GM19025 (cell line): ENCODE measurements at regions not wholly inside any gene's neighbourhood (a gene's known extent, or its start where the extent isn't known, plus 50 kb on each side); places are given as distances from the start of the nearest gene placed in this dataset.
"Not testable (repeated sequence)": the region's sequence is repeated elsewhere in the genome, so short reads cannot be mapped to it uniquely, and the experiment has no call there.

ENCODE experiments used
- ATAC-seq: cut with Tn5 transposase; IDR thresholded peaks from one replicate; pipeline ENCODE4 v1.9.1; 2021; ENCODE audit warnings: mild to moderate bottlenecking, low read depth, moderate library complexity; ENCODE audit not compliant: unreplicated experiment

DNA sequence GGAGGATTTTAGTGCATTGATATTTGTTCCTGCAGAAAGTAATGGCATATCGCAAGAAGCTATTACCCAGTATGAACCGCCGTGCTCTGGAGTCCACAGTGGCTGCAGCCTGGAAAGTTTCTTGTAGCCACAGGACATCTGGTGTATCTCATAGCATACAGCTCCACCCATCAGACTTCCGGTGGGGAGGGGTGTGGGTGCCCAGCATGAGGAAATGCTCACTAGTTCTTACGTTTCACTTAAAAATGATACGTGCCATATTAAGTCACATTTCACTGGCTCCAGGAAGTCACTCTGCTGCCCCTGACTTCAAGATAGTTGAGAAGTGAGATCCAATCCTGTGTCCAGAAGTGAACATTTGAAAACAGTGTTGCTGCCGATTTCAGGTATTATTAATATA lies 990.4 kb downstream of the GBE1 start:
- ATAC-seq = no peak

DNA sequence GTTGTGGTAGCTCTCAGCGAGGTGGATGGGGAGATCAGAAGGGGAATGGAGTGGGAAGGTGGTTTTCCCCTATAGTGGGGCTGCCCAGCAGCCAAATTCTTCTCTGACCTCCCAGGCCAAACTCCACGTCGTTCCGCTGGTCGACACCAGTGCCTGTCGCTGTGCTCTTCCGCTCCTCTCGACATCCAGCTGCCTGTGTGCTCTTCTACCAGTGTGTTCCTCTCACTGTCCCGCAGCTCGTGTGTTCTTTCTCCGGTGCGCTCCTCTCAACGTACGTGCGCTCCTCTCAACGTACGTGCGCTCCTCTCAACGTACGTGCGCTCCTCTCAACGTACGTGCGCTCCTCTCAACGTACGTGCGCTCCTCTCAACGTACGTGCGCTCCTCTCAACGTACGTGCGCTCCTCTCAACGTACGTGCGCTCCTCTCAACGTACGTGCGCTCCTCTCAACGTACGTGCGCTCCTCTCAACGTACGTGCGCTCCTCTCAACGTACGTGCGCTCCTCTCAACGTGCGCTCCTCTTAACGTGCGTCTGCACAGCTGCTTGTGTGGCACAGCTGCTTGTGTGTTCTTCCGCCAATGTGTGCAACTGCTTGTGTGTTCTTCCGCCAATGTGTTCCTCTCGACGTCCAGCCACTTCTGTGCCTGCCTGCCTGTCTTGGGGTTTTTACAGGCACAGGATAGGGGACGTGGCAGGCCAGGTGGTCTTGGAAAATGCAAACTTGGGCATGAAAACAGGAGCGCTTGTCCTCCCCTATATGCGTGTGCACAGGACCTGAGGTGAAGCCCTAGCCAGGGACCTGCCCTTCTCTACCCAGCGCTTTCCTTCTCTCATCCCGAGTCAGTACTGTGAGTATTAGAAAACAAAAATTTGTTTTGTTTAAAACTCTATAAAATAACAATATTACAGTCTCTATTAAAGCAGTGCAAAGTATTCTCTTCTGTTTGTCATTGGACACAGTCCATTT lies 991.1 kb downstream of the GBE1 start:
- no peak for ATAC-seq

DNA sequence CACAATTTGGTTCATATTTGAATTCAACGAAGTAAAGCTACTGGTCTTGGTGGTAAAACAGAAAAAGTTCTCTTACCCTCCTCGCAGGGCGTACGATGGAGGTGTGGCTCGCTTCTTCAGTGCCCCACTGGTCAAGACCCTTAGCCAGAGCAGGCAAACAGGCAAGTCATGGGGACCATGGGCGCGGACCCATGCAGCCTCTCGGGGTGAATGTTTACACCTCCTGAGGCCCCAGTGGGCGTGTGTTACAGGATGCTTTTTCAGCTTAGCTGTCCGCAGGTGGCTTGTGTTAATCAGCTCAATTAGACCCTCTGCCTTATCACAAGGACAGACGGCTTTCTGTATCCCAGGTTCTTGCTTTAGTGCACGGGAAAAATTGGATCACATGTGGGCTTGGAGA lies 991.8 kb downstream of the GBE1 start:
- ATAC-seq = no peak

DNA sequence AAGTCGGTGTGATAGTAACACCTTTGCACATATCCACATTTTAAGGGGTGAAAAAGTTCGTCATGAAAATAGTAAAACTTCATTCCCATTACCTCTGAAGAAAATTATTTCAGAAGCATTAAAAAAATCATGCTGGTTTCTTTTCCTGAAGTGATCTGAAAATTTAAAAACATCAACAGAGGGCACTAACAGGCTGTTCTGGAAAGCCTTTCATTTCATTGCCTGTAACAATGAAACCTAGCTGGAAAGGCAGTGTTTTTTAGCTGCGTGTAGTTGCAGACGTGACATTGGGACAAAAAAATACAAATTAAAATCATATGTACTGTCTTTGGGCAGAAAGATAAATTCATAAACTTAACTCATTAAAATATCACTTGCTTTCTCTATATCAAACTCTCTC lies 993.8 kb downstream of the GBE1 start:
- ATAC-seq = no peak

DNA sequence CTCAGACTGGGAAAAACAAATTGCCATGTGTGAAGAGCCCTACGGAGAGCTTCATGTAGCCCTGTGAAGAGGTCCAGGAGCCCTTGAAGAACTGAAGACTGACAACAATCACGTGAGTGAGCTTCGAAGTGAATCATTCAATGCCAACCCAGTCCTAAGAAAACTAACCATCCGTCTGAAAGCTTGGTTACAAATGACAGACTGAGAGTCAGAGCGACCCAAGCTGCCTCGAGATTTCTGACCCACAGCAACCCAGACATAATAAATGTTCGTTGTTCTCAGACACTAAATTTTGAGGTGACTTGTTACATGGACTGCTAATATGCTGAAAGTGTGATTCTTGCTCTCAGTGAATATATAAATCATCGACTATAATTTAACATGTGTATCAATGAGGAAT lies 987.2 kb upstream of the ROBO1 start:
- ATAC-seq = no peak

DNA sequence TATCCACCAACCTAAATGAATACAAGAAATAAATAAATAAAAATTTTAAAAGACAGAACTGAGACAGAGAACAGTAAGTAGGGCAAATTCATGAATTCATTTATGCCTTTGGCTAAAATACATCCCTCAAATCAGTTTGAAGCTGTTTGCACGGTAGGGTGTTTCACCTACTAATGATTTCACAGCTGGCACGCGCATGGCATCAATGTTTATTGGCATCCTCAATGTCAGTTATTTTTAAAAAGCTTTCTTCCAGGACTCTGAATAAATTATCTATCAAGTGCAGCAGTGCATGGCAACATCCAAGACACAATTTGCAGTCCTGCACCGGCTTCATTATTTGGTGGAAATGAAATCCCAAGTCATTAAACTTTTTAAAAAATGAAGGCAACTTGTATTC lies 985.2 kb upstream of the ROBO1 start:
- ATAC-seq = no peak

DNA sequence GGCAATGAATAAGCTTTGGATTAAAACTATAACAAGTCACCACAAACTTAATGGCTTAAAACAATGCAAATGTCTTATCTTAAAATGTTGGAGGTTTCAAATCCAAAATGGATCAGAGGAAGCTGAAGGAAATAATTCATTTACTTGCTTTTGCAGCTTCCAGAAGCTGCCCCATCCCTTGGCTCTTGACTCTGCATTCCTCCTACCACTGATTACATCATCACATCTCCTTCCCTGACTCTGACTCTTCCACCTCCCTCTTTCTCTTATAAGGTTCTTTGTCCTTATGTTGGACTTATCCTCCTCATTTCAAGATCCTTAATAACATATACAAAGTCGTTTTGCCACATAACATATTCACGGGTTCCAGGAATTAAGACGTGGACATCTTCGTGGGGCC lies 982.8 kb upstream of the ROBO1 start:
- no peak for ATAC-seq

DNA sequence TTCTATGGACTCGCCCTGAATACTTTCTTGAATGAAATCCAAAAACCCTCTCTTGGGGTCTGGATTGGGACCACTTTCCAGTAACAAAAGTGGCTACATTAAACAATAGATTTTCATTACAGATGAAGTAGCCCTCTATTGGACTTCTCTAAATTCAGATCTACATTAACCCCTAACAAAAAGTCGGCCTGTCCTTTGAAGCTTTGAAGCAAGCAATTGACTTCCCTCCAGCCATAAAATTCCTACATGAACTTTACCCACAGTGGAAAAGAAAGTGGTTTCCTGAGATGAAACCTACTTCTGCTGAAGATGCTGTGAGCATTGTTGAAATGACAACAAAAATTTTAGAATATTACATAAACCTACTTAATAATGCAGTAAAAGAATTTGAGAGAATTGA lies 967.1 kb upstream of the ROBO1 start:
- ATAC-seq = no peak

DNA sequence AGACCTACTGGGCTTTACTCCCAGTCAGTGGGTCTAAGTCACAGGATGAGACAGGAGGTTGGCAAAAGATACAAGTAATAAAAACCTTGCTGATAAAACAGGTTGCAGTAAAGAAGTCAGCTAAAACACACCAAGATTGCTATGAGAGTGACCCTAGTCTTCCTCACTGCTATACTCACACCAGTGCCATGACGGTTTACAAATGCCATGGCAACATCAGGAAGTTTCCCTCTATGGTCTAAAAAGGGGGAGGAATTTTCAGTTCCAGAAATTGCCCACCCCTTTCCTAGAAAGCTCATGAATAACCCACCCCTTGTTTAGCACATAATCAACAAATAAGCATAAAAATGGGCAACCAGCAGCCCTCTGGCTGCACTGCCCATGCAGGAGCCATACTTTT lies 966.7 kb upstream of the ROBO1 start:
- no peak for ATAC-seq

DNA sequence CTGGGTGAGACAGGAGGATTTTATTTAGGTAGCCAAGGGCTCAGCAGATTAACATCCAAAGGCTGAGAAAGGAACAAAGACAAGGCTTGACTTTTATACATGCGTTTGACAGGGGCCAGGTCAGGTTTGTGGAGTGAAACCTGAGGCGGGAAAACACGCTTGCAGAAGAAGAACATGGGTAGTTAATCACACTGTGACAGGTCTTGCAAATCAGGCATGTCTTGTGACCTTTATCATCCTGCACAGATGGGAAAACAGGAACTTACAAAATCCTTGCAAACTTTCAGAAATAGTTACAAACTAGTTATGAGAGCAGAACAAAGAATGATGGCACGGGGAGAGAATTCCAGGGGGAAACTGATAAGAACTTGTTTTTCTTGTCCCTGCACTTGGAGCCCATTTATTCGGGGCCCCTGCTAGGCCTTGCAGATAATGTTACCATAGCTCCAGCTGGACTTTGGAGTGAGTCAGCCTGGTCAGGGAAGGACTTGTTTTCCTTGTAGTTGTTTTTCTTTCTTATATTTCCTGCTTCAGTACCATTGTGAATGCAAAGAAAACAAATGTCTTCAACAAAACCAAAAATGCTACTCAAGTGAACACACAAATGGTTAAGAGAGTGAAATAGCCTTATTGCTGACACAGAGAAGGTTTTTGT lies 965.9 kb upstream of the ROBO1 start:
- ATAC-seq = no peak

DNA sequence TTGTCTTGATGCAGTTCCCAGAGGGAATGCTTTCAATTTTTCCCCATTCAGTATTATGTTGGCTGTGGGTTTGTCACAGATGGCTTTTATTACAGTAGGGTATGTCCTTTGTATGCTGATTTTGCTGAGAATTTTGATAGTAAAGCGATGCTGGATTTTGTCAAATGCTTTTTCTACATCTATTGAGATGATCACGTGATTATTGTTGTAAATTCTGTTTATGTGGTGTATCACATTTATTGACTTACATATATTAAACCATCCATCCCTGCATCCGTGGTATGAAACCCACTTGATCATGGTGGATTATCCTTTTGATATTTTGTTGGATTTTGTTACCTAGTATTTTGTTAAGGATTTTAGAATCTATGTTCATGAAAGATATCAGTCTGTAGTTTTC lies 959.8 kb upstream of the ROBO1 start:
- ATAC-seq = not testable (repeated sequence)

DNA sequence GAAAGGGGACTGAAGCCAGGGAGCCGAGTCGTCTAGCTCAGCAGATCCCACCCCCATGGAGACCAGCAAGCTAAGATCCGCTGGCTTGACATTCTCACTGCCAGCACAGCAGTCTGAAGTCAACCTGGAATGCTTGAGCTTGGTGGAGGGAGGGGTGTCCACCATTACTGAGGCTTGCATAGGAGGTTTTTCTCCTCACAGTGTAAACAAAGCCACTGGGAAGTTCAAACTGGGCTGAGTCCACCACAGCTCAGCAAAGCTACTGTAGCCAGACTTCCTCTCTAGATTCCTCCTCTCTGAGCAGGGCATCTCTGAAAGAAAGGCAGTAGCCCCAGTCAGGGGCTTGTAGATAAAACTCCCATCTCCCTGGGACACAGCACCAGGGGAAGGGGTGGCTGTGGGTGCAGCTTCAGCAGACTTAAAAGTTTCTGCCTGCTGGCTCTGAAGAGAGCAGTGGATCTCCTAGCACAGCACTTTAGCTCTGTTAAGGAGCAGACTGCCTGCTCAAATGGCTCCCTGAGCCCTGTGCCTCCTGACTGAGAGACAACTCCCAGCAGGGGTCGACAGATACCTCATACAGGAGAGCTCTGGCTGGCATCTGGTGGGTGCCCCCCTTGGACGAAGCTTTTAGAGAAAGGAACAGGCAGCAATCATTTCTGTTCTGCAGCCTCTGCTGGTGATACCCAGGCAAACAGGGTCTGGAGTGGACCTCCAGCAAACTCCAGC lies 942.0 kb upstream of the ROBO1 start:
- not testable (repeated sequence) for ATAC-seq

DNA sequence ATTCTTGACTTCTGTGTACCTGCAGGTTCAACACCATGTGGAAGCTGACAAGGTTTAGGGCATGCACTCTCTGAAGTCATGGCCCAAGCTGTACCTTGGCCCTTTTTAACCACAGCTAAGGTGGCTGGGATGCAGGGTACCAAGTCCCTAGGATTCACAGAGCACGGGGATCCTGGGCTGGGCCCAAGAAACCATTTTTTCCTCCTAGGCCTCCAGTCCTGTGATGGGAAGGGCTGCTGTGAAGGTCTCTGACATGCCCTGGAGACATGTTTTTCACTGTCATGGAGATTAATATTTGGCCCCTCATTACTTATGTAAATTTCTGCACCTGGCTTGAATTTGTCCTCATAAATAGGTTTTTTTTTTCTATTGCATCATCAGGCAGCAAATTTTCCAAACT lies 937.5 kb upstream of the ROBO1 start:
- no peak for ATAC-seq

DNA sequence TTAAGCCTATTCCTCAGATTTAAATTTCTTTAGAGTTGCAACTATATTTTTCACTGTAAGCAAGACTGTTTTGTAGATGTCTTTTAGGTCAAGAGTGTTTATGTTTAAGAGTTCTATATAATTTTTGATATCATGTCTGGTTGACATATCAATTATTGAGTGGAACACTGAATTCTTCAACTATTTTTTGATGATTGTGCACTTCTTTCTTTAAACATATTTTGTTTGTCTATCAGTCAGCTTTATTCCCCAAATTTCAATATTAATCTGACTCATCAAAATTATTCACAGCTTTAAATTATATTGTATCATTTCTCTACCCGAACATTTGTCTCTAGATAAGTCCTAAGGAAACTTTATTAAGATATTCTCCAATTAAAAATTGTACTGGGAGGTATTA lies 933.6 kb upstream of the ROBO1 start:
- ATAC-seq = no peak

DNA sequence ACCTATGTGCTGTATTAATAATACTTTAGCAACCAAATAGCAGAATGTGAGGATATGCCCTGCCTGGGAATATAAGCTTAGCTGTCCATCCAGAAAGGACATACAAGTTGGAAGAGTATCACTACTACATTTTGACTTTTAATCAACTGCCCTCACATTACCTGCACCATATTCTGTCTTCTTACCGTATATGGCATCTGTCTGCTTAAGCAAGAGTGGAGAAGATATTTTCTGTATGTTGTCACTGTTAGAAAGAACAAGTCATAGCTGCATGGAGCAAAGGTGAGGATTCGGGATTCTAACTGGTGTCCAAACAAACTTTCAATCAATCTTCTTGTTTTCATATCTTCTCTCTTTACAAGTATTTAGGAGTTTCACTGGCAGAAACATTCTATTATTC lies 929.5 kb upstream of the ROBO1 start:
- no peak for ATAC-seq

DNA sequence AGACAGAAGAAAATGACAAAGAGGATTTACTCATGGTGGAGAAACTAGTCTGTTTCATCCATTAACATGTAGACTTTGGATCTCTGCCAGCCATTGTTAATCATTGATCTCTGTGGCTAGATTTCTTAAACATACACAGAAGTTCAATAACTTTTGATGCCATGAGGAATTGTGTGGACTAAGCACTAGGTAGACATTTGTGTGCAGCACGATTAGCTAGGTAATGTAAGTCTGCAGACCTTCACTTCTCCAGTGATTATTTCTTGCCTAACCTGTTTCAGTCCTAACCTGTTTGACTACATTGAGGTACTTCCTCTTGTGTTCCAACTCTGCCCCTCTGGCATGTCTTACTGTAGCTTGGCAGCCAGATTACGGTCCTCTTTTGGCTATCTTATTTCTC lies 928.5 kb upstream of the ROBO1 start:
- ATAC-seq = no peak

DNA sequence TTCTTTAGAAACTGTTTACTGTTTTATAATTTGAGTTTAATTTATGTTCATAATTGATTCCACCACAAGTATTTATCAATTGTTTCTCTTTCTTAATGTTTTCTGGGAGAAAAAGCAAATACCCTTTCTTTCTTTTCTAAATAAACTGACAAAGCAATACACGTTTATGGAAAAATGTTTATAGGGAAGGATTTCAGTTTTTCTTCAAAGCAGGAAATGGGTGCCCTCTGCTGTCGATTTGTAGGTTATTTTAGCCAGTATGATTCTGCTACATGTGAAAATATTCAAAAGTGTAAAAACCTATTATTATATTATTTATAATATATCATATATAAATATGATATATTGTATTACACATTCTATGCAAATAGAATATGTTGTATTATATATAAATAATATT lies 921.0 kb upstream of the ROBO1 start:
- ATAC-seq = no peak

DNA sequence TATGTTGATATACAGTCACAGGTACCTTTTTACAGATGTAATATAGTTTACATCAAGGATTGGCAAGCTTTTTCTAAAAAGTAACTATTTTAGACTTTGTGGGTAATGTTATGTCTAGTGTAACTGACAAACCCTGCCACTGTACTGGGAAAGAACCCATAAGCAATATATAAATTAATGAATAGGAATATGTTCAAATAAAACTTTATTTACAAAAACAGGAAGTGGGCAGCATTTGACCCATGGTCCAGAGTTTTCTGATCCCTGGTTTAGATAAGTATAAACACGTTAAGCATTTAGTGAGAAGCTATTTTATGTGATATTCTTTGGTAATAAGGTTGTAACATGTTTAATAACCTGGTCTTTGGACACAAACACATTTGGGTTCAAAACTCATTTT lies 915.2 kb upstream of the ROBO1 start:
- ATAC-seq = no peak

DNA sequence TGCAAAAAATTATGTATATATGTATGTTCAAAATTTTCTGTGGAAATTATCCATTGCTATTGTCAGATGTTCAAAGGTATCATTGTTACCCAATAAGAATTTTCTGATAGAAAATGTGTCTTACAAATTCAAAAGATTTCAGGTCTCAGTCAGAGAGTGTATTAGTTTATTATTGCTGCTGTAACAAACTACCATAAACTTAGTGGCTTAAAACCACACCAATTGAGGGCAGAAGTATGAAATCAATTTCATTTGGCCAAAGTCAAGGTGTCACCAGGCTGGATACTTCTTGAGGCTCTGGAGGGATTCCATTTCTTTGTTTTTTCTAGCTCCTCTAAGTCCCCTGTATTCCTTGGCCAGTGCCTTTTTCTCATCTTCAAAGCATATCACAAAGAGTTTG lies 914.4 kb upstream of the ROBO1 start:
- ATAC-seq = no peak

DNA sequence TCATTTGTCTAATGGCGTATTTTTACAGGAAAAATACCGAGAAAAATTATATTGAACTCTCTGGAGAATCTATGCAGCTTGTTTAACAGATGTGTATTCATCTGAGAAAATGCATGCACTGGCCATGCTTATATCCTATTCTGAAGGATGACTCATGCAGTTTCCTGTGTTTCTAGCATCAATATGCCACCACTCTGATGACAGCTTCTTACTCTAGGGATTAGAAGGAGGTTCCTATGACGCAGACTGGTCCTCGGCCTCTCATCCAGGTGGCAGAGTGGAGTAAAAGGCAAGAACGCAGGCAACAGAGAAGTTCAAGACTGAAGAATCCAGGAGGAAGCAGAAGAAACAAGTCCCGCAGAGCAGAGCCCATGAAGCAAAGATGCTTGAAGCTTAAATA lies 910.0 kb upstream of the ROBO1 start:
- ATAC-seq = no peak

DNA sequence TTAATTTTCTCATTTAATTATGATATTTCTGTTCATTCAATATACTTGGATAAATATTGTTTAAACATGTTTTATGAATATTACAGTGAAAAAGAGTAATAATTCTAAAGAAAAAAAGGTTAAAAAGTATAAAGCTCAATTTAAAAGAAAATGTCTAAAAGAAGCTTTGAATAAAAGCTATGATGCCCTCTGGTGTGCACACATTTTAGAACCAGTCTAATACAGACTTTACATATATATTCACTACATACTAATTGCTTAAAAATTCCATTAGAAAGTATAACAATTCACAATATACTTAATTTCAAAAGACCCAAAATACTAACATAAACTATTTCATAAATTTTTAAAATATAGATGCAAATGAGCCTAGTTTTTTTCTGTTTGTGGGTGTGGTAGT lies 909.1 kb upstream of the ROBO1 start:
- ATAC-seq = no peak
